ENCODE measurements at regions not wholly inside any gene's neighbourhood (a gene's known extent, or its start where the extent isn't known, plus 50 kb on each side); places are given as distances from the start of the nearest gene placed in this dataset.

- TF ChIP-seq JUN (IDR thresholded peaks at IDR 0.05; ENCODE audit: borderline replicate concordance, insufficient read depth, insufficient read length, low read depth): no peak
- no peak for TF ChIP-seq MYC (IDR thresholded peaks at IDR 0.05; ENCODE audit: low read depth, low read length)
- no peak for TF ChIP-seq CTCF (IDR thresholded peaks at IDR 0.05; ENCODE audit: extremely low read depth in 1 of 2, insufficient read depth in 1 of 2, low read depth in 1 of 2, low read length in 2 of 2)
- TF ChIP-seq POLR2A (IDR thresholded peaks at IDR 0.05; ENCODE audit: low read depth, low read length): no peak
- no peak for TF ChIP-seq EZH2 (IDR thresholded peaks at IDR 0.05; ENCODE audit: borderline replicate concordance, low read depth, low read length, severe bottlenecking)
- no peak for TF ChIP-seq POLR2AphosphoS5 (IDR thresholded peaks at IDR 0.05; ENCODE audit: insufficient read depth, low read depth, low read length)
- TF ChIP-seq MAX (IDR thresholded peaks at IDR 0.05; ENCODE audit: insufficient read depth, insufficient read length): no peak
- no peak for TF ChIP-seq GATA2 (IDR thresholded peaks at IDR 0.05; ENCODE audit: insufficient read depth, insufficient read length, low read depth, low read length)
- TF ChIP-seq FOS (IDR thresholded peaks at IDR 0.05; ENCODE audit: borderline replicate concordance, insufficient read depth, low read length): no peak
These were observed 65.8 kb upstream of the LY86 start for GRCh38 chr6:6522709-6523108.

All from endothelial cell of umbilical vein (primary cell).